ENCODE measurements at regions not wholly inside any gene's neighbourhood (a gene's known extent, or its start where the extent isn't known, plus 50 kb on each side); places are given as distances from the start of the nearest gene placed in this dataset.
"Not testable (repeated sequence)": the region's sequence is repeated elsewhere in the genome, so short reads cannot be mapped to it uniquely, and the experiment has no call there.

DNA sequence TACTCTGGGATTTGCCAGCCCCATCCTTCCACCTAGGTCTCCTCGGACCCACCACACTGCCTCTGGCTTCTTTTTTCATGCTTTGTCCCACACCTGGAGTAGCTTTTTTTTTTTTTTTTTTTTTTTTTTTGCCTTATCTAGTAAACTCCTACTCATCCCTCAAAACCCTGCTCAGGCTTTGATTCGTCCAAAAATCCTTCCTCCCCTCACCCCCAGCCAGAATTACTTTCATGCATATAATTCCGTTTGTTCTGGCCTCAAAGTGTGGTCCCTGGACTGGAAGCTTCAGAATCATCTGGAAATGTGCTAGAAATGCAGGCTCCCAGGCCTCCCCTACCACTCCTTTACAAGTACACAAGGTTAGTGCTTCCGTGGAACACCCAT is 320.1 kb downstream of the PTTG2 start:
- DNase-seq = no peak

DNA sequence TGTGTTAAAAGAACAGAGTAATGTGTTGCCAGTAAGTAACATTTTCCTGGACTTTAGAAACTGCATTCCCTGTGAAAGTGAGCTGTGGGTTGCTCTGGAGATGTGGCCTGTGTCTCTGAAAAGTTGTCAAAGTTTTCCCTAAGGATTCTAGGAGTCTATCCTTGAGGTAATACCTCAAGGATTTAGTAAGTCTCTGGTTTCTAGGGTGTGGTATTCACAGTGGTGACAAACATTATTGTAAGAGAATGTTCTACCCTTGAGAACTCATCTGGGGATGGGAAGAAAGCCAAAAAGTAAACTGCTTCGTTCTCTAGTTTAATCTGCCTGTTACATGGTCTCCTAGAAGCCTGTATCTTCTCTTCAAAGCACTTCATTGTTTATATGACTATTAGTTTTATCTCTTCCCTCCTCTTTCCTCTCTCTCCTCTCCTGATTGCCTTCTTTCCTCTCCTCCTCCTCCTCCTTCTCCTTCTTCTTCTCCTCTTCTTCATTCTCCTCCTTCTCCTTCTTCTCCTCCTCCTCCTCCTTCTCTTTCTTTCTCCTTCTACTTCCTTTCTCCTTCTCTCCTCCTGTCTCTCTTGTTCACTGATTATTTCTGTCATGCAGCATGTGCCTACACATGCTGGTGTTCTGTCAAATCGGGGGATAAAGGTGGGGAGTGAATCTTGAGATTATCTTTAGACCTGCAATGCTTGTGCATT is 321.3 kb downstream of the PTTG2 start:
- no peak for DNase-seq

DNA sequence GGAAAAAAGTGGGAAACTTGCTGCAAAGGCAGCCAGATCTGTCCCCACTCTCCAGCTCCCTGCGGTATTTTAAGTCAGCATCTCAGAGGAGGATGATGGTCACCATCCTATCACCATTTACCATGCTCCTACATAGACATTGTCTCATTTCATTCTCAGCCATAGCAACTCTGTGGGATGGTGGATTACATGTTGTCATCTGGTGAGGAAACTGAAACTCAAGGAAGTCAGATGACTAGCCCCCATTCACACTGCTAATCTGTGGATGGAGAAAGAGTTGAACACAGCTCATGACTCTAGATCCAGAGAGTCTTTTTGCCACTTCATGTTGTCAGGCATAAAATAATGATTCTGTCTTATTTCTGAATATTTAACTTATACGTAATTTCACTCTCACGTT is 323.5 kb downstream of the PTTG2 start:
- DNase-seq = no peak

- no peak for DNase-seq
These were observed 324.3 kb downstream of the PTTG2 start for GRCh38 chr4:38284294-38285030.

DNA sequence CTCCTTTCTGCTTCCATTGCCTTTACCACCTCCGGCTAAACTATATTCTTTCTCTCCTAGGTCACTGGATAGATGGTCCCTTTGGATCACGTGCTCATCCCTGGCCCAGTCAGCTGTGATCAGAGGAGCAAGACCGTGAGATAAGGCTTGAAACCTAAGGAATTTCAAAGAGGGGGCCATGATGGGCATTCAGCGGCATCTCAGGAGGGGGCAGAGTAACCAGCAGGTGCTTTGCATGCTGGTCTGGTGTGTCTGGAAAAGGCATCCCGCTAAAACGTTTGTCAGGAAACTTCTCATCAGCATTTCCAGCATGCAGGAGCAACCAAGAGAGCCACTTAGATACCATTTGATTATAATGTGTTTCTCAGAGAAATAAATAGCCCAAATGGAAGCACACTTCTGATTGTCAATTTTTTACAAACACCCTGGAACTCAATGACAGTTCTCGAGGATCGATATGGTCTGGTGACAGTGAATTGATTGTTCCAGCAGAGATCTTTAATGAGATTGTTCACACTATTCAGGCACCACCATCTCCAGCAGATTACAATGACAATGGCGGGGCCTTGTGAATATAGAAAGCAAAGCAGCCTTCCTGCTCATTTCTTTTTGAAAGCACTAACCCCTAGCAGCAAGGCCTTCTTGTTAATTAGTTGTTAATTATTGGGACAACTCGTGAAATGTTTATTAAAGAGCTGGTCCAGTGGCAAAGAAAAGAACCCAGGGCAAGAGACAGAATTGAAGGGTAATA is 327.1 kb downstream of the PTTG2 start:
- DNase-seq = no peak

DNA sequence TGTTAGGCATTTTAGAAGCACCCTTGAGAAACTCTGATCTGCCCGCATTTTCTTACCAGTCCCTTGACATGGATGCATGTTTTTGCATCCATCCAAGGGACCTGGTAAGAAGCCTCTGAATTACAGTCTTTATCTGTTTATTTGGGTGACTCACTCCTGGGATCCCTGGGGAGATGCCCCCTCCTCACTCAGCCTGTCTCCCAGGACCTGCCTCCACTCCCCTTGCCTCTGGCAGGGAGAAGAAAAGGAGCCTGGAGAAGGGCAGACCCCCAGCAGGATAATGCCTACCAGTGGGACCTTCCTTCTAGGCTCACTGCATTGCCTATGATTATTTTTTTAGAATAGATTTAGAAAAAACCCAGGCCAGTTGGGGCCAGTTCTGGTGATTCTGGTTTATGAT is 329.4 kb downstream of the PTTG2 start:
- DNase-seq = no peak

DNA sequence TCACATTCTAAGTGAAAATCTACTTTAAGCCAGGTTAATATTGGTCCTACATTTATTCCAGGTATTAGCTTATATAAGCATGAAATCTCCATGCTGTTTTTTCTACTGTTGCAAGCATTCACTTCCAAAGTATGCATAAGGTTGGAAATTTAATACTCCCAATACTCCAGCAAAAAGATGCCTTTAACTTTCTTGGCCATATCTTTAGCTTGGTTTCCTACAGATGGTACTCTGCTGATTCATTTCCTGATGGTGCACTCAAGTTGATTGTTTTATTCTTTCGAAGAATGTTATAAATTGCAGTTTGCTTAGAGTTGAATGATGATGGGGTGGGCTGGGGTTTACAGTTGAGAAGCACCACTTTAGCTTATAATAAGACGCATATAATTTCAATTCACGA is 330.2 kb downstream of the PTTG2 start:
- no peak for DNase-seq

- no peak for DNase-seq
These were observed 330.7 kb downstream of the PTTG2 start for GRCh38 chr4:38290914-38291313.

DNA sequence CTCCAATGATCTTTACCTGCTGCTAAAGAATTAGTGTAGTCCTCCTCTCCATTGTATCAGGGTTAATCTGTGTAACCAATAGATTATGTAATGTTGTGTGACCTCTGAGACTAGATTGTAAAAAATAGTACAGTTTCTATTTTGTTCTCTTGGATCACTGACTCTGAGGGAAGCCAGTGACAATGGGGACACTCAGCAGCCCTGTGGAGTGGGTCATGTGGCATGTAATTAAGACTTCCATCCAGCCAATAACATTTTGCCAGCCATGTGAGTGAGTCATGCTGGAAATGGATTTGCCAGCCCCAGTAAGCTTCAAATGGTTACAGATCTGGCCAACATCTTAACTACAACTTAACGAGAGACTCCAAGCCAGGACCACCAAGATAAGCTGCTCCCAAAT is 332.3 kb downstream of the PTTG2 start:
- no peak for DNase-seq

DNA sequence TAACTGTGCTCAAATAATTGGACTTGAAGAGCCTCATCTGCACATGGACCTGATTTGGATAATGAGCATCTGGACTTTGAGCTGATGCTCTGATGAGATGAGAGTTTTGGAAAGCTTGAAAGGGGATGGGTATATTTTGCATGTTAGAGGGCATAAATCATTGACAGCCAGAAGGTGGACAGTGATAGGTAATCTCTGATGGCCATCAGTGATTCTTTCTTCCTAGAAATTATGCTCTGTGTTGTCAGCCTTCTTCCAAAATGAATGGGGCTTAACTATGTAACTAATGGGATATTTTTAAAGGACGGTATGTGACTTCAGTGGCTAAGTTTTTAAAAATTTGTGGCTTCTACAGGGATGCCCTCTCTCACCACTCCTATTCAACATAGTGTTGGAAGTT is 334.0 kb downstream of the PTTG2 start:
- no peak for DNase-seq

- no peak for DNase-seq
These were observed 336.9 kb downstream of the PTTG2 start for GRCh38 chr4:38297061-38297460.

DNA sequence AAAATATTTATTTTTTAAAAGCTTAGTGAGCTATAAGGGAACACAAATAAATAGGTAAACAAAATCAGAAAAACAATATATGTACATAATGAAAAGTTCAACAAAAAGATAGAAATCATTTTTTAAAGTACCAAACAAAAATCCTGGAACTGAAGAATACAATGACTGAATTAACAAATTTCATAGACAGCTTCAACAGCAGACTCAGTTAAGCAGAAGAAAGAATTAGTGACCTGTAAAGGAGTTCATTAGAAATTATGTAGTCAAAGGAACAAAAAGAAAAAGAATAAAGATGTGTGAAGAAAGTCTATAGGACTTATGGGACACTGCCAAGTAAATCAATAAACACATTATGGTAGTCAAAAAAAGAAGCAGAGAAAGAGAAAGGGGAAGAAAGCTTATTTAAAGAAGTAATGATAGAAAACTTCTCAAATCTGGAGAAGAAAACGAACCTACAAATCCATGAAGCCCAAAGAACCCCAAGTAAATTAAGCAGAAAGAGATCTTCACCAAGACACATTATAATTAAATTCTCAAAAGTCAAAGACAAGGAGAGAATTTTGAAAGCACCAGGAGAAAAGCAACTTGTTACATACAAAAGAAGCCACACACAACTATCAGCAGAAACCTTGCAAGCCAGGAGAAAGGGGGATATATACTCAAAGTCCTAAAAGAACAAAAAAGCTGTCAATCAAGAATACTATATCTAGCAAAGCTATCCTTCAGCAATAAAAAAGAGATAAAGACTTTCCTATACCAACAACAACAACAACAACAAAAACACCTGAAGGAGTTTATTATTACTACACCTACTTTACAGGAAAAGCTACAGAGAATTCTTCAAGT is 338.9 kb downstream of the PTTG2 start:
- no peak for DNase-seq

- DNase-seq = no peak
These were observed 342.7 kb downstream of the PTTG2 start for GRCh38 chr4:38302910-38303309.

- DNase-seq = not testable (repeated sequence)
These were observed 344.3 kb downstream of the PTTG2 start for GRCh38 chr4:38304460-38304859.

GRCh38 chr4:38306482-38307071 is 346.4 kb downstream of the PTTG2 start:
- DNase-seq = peak in 1 of 2 experiments; percentile 45

GRCh38 chr4:38308728-38309311 is 348.6 kb downstream of the PTTG2 start:
- DNase-seq = no peak

DNA sequence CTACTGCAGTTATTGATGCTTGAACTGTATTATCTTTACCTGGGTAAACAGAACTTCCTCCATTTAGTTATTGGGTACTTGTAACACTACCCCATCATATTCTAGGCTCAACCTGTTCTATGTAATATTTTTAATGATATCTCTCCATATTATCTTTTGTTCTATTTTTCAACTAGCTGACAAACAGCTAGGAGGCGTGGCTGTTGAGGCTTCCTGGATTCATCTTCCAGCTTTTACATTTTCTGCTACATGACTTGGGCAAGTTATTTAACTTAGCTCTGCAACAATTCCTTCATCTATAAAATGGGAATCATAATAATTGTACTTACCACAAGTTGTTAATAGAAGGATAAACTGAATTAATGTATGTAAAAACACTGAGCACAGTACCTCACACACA is 349.3 kb downstream of the PTTG2 start:
- DNase-seq = no peak

DNA sequence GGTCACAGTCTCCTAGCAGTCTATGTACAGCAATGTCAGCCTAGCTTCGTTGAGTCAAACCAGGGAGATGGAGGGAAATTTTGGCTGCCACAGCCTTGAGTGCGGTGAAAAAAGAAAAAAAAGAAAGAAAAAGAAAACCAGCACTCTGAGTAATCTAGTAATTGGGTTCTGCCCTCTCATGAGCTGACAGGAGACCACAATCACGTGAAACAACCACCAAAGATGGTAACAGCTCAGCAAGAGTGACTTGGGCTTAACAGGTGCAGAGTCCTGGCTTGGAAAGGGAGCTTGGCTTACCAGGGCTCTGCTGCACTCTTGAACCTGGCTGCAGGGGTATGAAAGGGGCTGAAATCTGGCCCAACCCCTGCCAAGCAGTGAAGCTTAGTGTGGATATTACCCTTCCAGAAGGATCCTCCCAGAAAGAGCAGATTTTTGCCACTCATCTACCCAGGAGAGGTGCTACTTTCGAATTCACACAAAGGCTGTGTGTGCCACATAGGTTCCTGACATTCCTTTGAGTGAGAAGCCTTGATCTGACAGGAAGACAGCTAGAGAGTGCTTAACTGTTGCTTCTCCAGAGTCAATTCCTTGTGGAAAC is 350.3 kb downstream of the PTTG2 start:
- DNase-seq = peak; percentile 60 to 69

- no peak for DNase-seq
These were observed 351.4 kb downstream of the PTTG2 start for GRCh38 chr4:38311495-38312126.

DNA sequence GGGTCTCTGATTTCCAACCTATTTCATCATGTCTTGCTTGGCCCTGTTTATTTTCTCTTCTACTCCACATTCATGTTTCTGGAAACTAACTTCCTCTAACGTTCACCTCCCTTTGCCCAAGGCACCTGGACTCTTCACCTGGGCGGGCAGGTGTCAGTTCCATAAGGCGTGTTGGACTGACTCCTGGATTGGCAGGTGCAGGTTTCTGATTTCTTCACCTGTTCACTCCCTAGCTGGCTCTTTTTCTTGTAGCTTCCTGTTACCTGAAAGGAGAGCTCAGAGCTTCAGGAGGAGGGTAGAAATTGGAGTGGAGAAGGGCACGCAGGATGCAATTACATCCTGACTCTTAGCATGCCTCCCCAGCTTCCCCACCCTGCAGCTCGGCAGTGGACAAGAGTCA is 350.8 kb upstream of the KLF3 start:
- no peak for DNase-seq

GRCh38 chr4:38313999-38314561 is 349.9 kb upstream of the KLF3 start:
- peak in 1 of 2 experiments; percentile 31 for DNase-seq

Measured in activated CD4-positive, alpha-beta T cell treated with anti-CD3 and anti-CD28 coated beads, Interleukin-2, amount 50 U/mL, for 48 hours (primary cell).